Astrocyte (in vitro differentiated cells and primary cell): ENCODE measurements at regions not wholly inside any gene's neighbourhood (a gene's known extent, or its start where the extent isn't known, plus 50 kb on each side); places are given as distances from the start of the nearest gene placed in this dataset.

ENCODE experiments used
- DNase-seq: peaks from one replicate; pipeline ENCODE4 v3.0.0-alpha.2; 2010; ENCODE audit warnings: low read depth
- FAIRE-seq: peaks from 2 replicates; lab custom pipeline; 2011; peaks lifted over from hg19 to GRCh38; lab: Jason Lieb, UNC
- H2AFZ ChIP-seq: 2 replicates; pipeline ENCODE4 v1.6.0; 2012; ENCODE audit warnings: low read depth, low read length, inconsistent platforms
- H3K27ac ChIP-seq: 2 replicates; pipeline ENCODE4 v1.5.1; 2011; ENCODE audit warnings: low read depth, low read length, inconsistent platforms
- H3K27me3 ChIP-seq: 2 replicates; pipeline ENCODE4 v1.6.0; 2011; ENCODE audit warnings: low read length, inconsistent platforms; ENCODE audit not compliant: insufficient read depth
- H3K36me3 ChIP-seq: 2 replicates; pipeline ENCODE4 v1.5.1; 2011; ENCODE audit warnings: low read length, inconsistent platforms; ENCODE audit not compliant: insufficient read depth
- H3K4me1 ChIP-seq: 2 replicates; pipeline ENCODE4 v1.5.1; 2011; ENCODE audit warnings: low read length, inconsistent platforms; ENCODE audit not compliant: insufficient read depth
- H3K4me2 ChIP-seq: 2 replicates; pipeline ENCODE4 v1.6.0; 2012; ENCODE audit warnings: low read length, inconsistent platforms
- H3K4me3 ChIP-seq: 2 replicates; pipeline ENCODE4 v1.5.1; 2011; ENCODE audit warnings: low read depth, mild to moderate bottlenecking, low read length, inconsistent platforms; ENCODE audit not compliant: insufficient read depth
- H3K79me2 ChIP-seq: 2 replicates; pipeline ENCODE4 v1.6.0; 2012; ENCODE audit warnings: mild to moderate bottlenecking, low read length, inconsistent platforms; ENCODE audit not compliant: insufficient read depth
- H3K9ac ChIP-seq: 2 replicates; pipeline ENCODE4 v1.6.0; 2012; ENCODE audit warnings: mild to moderate bottlenecking, low read length, inconsistent platforms
- H3K9me3 ChIP-seq: 2 replicates; pipeline ENCODE4 v1.5.1; 2012; ENCODE audit warnings: low read depth, mild to moderate bottlenecking, low read length, inconsistent platforms; ENCODE audit not compliant: insufficient read depth
- H4K20me1 ChIP-seq: 2 replicates; pipeline ENCODE4 v1.6.0; 2012; ENCODE audit warnings: low read length, inconsistent platforms; ENCODE audit not compliant: insufficient read depth
- H3K27ac Mint-ChIP-seq: one replicate; pipeline ENCODE4 v1.8.0; 2021; ENCODE audit warnings: mild to moderate bottlenecking, mixed read lengths; ENCODE audit not compliant: unreplicated experiment
- H3K27me3 Mint-ChIP-seq: one replicate; pipeline ENCODE4 v1.8.0; 2021; ENCODE audit warnings: low read depth, mixed read lengths; ENCODE audit not compliant: unreplicated experiment
- H3K36me3 Mint-ChIP-seq: one replicate; pipeline ENCODE4 v1.8.0; 2021; ENCODE audit warnings: low read depth, mixed read lengths; ENCODE audit not compliant: unreplicated experiment
- H3K4me1 Mint-ChIP-seq: one replicate; pipeline ENCODE4 v1.8.0; 2021; ENCODE audit warnings: low read depth, mixed read lengths; ENCODE audit not compliant: unreplicated experiment
- H3K4me3 Mint-ChIP-seq: one replicate; pipeline ENCODE4 v1.8.0; 2021; ENCODE audit warnings: mild to moderate bottlenecking, moderate library complexity, mixed read lengths; ENCODE audit not compliant: unreplicated experiment
- H3K9me3 Mint-ChIP-seq: one replicate; pipeline ENCODE4 v1.8.0; 2021; ENCODE audit warnings: mild to moderate bottlenecking, mixed read lengths; ENCODE audit not compliant: unreplicated experiment
- CTCF ChIP-seq: IDR thresholded peaks from 2 replicates; pipeline ENCODE4 v1.5.1; 2011; ENCODE audit warnings: low read depth, mild to moderate bottlenecking, inconsistent platforms, low read length, moderate library complexity; ENCODE audit not compliant: insufficient read depth
- EZH2 ChIP-seq: IDR thresholded peaks from 2 replicates; pipeline ENCODE4 v1.6.1; 2012; ENCODE audit warnings: mild to moderate bottlenecking, low read length, inconsistent platforms; ENCODE audit not compliant: insufficient read depth

DNA sequence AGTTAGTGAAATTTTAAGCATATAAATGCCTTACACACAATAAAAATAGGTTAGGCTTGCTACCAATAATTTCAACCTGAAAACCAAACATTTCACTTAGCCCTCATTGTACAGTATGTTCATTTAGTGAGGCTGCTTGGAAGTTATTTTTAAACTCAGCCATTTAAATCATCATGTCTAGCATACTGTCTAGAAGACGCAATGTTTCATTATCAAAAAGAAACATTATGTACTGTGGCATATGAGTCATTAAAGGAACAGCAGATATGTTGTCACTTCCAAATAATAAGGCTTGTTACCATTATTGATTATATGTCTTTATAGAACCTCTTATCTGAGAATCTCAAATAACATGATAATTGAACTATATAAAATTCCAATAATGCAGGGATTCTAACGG lies 304.7 kb downstream of the RMST start:
- Histone ChIP-seq H3K4me2 (no peak overlapping the region), H3K9ac (no peak overlapping the region), H3K4me3 (no peak overlapping the region), H3K4me1 (no peaks in the 10 kb centered on the region), H4K20me1 (no peaks in the 10 kb centered on the region), H2AFZ (no peak overlapping the region), H3K27ac (no peak overlapping the region), H3K9me3 (no peaks in the 10 kb centered on the region), H3K79me2 (no peaks in the 10 kb centered on the region), H3K27me3 (no peaks in the 10 kb centered on the region), H3K36me3 (no peaks in the 10 kb centered on the region)
- Mint-ChIP-seq H3K9me3 (peaks cover 2% of the 10 kb centered on the region), H3K27me3 (no peaks in the 10 kb centered on the region), H3K4me3 (no peak overlapping the region), H3K27ac (no peak overlapping the region), H3K4me1 (no peaks in the 10 kb centered on the region), H3K36me3 (no peaks in the 10 kb centered on the region)
- no peak for DNase-seq
- TF ChIP-seq EZH2 (no peak), CTCF (no peak)
- no peak for FAIRE-seq

GRCh38 chr12:97778111-97778510 lies 315.5 kb downstream of the RMST start:
- peaks cover 2% of the 10 kb centered on the region for H3K9me3 Mint-ChIP-seq
- no peaks in the 10 kb centered on the region for H3K36me3 Mint-ChIP-seq
- no peak overlapping the region for H3K4me2 ChIP-seq
- no peaks in the 10 kb centered on the region for H3K9me3 ChIP-seq
- H3K36me3 ChIP-seq: no peaks in the 10 kb centered on the region
- H3K4me1 Mint-ChIP-seq: no peaks in the 10 kb centered on the region
- H4K20me1 ChIP-seq: no peaks in the 10 kb centered on the region
- no peaks in the 10 kb centered on the region for H3K27me3 Mint-ChIP-seq
- H3K4me3 ChIP-seq: no peak overlapping the region
- no peak overlapping the region for H3K27ac ChIP-seq
- H2AFZ ChIP-seq: no peak overlapping the region
- no peak overlapping the region for H3K9ac ChIP-seq
- H3K27me3 ChIP-seq: no peaks in the 10 kb centered on the region
- no peak overlapping the region for H3K4me3 Mint-ChIP-seq
- FAIRE-seq (no peak), DNase-seq (no peak)
- no peak for TF ChIP-seq EZH2
- no peak for TF ChIP-seq CTCF
- H3K27ac Mint-ChIP-seq: no peak overlapping the region
- no peaks in the 10 kb centered on the region for H3K79me2 ChIP-seq
- no peaks in the 10 kb centered on the region for H3K4me1 ChIP-seq

DNA sequence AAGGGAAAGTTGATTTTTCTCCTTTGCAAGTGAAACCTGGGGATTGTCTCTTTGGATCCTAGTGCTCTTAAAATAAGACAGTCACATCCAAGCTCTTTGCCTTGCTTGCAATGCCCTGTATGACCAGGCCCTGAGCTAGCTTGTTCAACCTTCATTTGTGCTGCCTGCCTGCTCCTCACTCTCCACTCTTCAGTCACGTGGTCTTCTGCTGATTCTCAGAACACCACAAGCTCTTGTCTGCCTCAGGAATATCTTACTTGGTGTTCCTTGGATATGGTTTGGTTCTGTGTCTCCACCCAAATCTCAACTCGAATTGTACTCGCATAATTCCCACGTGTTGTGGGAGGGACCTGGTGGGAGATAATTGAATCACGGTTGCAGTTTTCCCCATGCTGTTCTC lies 318.7 kb downstream of the RMST start:
- H3K27ac Mint-ChIP-seq: no peak overlapping the region
- no peak overlapping the region for H3K4me2 ChIP-seq
- H3K36me3 ChIP-seq: no peaks in the 10 kb centered on the region
- DNase-seq (no peak), FAIRE-seq (no peak)
- TF ChIP-seq CTCF: no peak
- no peak for TF ChIP-seq EZH2
- no peak overlapping the region for H3K4me3 ChIP-seq
- H3K79me2 ChIP-seq: no peaks in the 10 kb centered on the region
- no peaks in the 10 kb centered on the region for H3K36me3 Mint-ChIP-seq
- H3K27me3 Mint-ChIP-seq: no peaks in the 10 kb centered on the region
- H3K4me1 ChIP-seq: no peaks in the 10 kb centered on the region
- no peak overlapping the region for H3K9ac ChIP-seq
- H3K4me1 Mint-ChIP-seq: no peaks in the 10 kb centered on the region
- H3K9me3 ChIP-seq: no peaks in the 10 kb centered on the region
- H3K27me3 ChIP-seq: no peaks in the 10 kb centered on the region
- H3K4me3 Mint-ChIP-seq: no peak overlapping the region
- H3K27ac ChIP-seq: no peak overlapping the region
- no peaks in the 10 kb centered on the region for H4K20me1 ChIP-seq
- H3K9me3 Mint-ChIP-seq: peaks cover 4% of the 10 kb centered on the region
- H2AFZ ChIP-seq: no peak overlapping the region
